ENCODE measurements at regions not wholly inside any gene's neighbourhood (a gene's known extent, or its start where the extent isn't known, plus 50 kb on each side); places are given as distances from the start of the nearest gene placed in this dataset.

DNA sequence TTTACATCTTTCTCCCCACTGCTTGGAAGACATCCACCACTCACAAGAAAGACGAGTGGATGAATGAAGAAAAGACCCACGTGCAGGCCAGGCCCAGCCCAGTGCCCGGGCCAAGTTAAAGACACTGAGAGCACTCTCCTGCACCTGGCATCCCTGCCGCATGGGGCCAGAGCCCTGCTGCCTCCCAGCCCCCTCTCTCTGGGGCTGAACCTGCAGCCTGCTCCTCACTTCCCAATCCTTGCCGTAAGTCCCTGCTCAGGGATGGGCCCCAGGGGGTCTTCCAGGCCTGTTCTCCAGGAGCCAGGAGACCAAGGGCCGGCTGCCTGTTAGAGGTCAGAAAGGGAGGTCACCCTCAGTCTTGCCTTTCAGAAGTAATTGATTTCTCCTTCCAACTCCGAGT, 168.5 kb upstream of the ZC3H12A start:
- WGBS, 2 donors = 52 to 58% methylated on average over 7 of the region's 7 CpGs
- TF ChIP-seq POLR2A (IDR thresholded peaks at IDR 0.05) = no peak
- TF ChIP-seq, protein P1, sequence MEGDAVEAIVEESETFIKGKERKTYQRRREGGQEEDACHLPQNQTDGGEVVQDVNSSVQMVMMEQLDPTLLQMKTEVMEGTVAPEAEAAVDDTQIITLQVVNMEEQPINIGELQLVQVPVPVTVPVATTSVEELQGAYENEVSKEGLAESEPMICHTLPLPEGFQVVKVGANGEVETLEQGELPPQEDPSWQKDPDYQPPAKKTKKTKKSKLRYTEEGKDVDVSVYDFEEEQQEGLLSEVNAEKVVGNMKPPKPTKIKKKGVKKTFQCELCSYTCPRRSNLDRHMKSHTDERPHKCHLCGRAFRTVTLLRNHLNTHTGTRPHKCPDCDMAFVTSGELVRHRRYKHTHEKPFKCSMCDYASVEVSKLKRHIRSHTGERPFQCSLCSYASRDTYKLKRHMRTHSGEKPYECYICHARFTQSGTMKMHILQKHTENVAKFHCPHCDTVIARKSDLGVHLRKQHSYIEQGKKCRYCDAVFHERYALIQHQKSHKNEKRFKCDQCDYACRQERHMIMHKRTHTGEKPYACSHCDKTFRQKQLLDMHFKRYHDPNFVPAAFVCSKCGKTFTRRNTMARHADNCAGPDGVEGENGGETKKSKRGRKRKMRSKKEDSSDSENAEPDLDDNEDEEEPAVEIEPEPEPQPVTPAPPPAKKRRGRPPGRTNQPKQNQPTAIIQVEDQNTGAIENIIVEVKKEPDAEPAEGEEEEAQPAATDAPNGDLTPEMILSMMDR (IDR thresholded peaks at IDR 0.05) = no peak
- Histone ChIP-seq H3K36me3 (replicated peaks in 1 of 2; ENCODE audit: insufficient read depth in 1 of 2, low read depth in 2 of 2) (no peaks in the 10 kb centered on the region), H3K9me3 (no peaks in the 10 kb centered on the region), H3K27ac (no peak overlapping the region), H3K27me3 (no peaks in the 10 kb centered on the region), H3K4me1 (no peaks in the 10 kb centered on the region), H3K4me3 (no peak overlapping the region)
- ATAC-seq (no peak), DNase-seq (no peak)
- intact Hi-C loops (cut with DNase I) = no loop called here

DNA sequence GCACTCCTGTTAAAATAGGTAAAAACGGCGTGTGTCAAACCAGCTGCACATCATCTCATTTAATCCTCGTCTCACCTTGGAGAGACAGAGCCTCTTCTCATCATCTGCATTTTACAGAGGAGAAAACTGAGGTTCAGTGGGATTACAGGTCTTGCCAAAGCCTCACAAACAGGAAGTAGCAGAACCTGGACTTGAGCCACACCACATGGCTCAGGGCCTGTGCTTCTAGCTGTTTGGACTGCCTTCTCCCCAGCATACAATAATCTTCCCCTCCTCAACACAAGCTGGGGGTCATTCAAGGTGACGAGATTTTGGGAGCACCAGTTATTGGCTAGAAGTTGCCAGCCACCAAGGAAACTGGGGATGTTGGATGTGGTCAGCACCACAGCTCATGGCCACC, 167.9 kb upstream of the ZC3H12A start:
- 63 to 69% methylated on average over 4 of the region's 4 CpGs for WGBS, 2 donors
- ATAC-seq (no peak), DNase-seq (peak in 2 of 4 donors; percentile 4 to 16)
- Histone ChIP-seq H3K4me1 (no peaks in the 10 kb centered on the region), H3K27me3 (no peaks in the 10 kb centered on the region), H3K36me3 (replicated peaks in 1 of 2; ENCODE audit: insufficient read depth in 1 of 2, low read depth in 2 of 2) (no peaks in the 10 kb centered on the region), H3K4me3 (no peak overlapping the region), H3K27ac (no peak overlapping the region), H3K9me3 (no peaks in the 10 kb centered on the region)
- intact Hi-C loops (cut with DNase I) = no loop called here
- TF ChIP-seq, protein P1 (IDR thresholded peaks at IDR 0.05) = no peak
- no peak for TF ChIP-seq POLR2A (IDR thresholded peaks at IDR 0.05)

DNA sequence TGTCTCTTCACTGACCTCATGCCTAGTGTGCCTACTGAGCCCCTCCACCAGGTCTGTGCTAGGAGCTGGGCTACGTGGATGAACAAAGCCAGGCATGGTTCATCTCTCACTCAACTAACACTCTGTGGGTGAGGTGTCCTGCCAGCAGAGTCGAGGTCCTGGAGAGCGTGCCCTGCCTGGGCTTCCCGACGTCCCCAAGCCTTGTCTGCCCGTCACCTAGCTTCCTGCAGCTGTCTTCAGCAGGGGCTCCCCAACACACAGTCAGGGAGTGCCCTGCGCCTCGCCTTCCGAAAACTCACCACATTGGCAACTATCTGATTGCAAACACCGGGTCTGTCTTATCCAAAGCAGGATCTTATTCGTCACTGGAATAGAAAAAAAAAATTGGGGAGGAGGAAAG, 167.5 kb upstream of the ZC3H12A start:
- Histone ChIP-seq H3K4me1 (no peaks in the 10 kb centered on the region), H3K9me3 (no peaks in the 10 kb centered on the region), H3K27me3 (no peaks in the 10 kb centered on the region), H3K4me3 (no peak overlapping the region), H3K27ac (no peak overlapping the region), H3K36me3 (replicated peaks in 1 of 2; ENCODE audit: insufficient read depth in 1 of 2, low read depth in 2 of 2) (no peaks in the 10 kb centered on the region)
- intact Hi-C loops (cut with DNase I) = no loop called here
- 77 to 83% methylated on average over 11 of the region's 11 CpGs for WGBS, 2 donors
- no peak for ATAC-seq
- TF ChIP-seq, protein P1 (IDR thresholded peaks at IDR 0.05) = no peak
- TF ChIP-seq POLR2A (IDR thresholded peaks at IDR 0.05) = no peak
- no peak for DNase-seq

DNA sequence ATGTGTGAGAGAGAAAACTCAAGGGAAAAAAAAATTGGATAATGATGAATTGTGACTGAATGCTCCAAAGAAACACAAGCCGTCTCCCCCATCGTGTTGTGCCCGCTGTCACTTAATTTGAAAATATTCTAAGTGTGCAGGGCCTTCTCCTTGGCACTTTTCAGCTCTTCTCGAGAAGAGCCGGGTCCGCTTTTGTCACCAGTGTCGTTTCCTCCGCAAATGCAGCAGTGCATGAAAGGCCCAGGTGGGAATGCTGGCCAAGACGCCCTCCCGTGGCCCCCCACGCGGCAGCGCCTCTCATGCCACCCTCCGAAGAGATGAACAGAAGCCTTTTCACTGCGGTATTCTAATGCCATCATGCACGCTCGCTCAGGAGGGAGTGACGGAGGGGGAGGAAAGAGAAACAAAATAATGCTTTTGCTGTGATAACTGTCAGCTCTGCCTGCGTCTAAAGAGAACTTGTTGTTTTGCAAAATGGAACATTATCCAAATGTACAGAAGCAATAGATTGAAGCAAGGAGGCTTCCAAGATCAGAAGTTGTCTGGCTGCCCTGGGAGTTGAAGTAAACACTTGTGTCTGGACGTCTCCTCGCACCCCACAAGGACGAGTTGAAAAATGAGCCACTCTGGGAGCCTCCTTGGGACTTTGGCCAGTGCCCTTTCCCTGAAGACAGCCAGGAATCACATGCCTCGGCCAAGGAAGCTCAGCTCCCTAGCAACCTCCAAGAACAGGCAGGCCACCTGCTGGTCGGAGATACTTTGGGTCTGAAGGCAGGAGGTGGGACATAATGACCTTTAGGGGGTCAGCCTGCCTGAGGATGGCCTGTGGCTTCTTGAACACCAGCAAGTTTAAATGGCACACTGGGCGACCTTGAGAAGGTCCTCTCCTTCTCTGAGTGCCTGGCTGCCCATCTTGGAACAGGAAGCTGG, 166.1 kb upstream of the ZC3H12A start:
- Histone ChIP-seq H3K36me3 (replicated peaks in 1 of 2; ENCODE audit: insufficient read depth in 1 of 2, low read depth in 2 of 2) (no peaks in the 10 kb centered on the region), H3K27ac (no peak overlapping the region), H3K4me3 (no peak overlapping the region), H3K9me3 (no peaks in the 10 kb centered on the region), H3K27me3 (no peaks in the 10 kb centered on the region), H3K4me1 (no peaks in the 10 kb centered on the region)
- TF ChIP-seq POLR2A (IDR thresholded peaks at IDR 0.05) = no peak
- TF ChIP-seq, protein P1 (IDR thresholded peaks at IDR 0.05) = no peak
- intact Hi-C loops (cut with DNase I) = no loop called here
- 52 to 57% methylated on average over 24 to 25 of the region's 25 CpGs for WGBS, 2 donors
- no peak for DNase-seq
- no peak for ATAC-seq

DNA sequence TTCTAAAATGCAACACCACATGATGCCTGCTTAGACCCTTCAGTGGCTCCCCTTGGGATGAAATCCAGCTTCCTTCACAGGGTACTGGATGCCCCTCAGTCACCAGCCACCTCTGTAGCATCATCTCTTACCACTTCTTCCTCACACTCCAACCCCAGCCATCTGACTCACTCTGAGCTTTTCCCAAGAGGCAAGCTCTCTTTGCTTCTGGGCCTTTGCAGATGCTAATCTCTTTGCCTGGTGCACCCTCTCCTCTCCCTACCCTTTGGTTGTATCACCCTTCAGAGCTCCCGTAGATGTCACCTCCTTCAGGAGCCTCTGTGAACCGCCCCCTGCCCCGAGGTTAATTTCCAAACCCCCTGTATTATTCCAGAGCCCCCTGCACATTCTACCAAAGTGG, 164.8 kb upstream of the ZC3H12A start:
- intact Hi-C loops (cut with DNase I) = no loop called here
- Histone ChIP-seq H3K4me3 (no peak overlapping the region), H3K36me3 (replicated peaks in 1 of 2; ENCODE audit: insufficient read depth in 1 of 2, low read depth in 2 of 2) (no peaks in the 10 kb centered on the region), H3K27me3 (no peaks in the 10 kb centered on the region), H3K27ac (no peak overlapping the region), H3K4me1 (no peaks in the 10 kb centered on the region), H3K9me3 (no peaks in the 10 kb centered on the region)
- no peak for ATAC-seq
- no peak for DNase-seq
- WGBS, 2 donors = 50 to 73% methylated on average over 3 of the region's 3 CpGs
- TF ChIP-seq, protein P1 (IDR thresholded peaks at IDR 0.05) = no peak
- no peak for TF ChIP-seq POLR2A (IDR thresholded peaks at IDR 0.05)

Measured in body of pancreas (tissue), 4 donors.